ENCODE measurements at regions not wholly inside any gene's neighbourhood (a gene's known extent, or its start where the extent isn't known, plus 50 kb on each side); places are given as distances from the start of the nearest gene placed in this dataset.

DNA sequence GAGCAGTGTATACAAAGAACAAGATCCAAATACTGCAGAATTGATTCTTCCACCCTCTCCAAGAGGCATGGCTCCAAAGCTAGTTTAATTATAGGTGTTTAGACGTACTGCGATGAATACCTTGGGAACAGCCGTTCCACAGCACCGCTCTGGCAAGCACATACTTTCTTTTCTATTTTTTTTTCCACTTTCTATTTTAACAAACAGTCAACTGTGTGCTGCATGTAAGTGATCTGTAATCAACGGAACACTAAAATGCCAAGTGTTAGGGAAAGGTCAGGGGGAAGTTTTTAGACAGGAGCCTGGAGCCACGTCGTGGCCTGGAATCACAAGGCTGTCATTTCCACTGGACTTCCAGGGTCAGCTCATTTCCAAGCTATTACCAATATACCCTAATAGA is 486.4 kb upstream of the DAB1 start:
- Histone ChIP-seq H3K36me3 (ENCODE audit: control insufficient read depth in 2 of 2, insufficient read depth in 2 of 2, low read length in 1 of 2) (no peaks in the 10 kb centered on the region), H3K4me1 (ENCODE audit: control insufficient read depth in 2 of 2, insufficient read depth in 2 of 2, low read length in 1 of 2) (no peaks in the 10 kb centered on the region), H3K9me3 (ENCODE audit: control insufficient read depth in 2 of 2, insufficient read depth in 1 of 2, low read depth in 1 of 2, low read length in 1 of 2) (no peaks in the 10 kb centered on the region), H3K27ac (ENCODE audit: low read depth in 2 of 2, low read length in 1 of 2) (no peak overlapping the region), H3K27me3 (ENCODE audit: control insufficient read depth in 1 of 2, insufficient read depth in 2 of 2, low read length in 2 of 2) (no peaks in the 10 kb centered on the region), H3K4me3 (ENCODE audit: low read depth in 1 of 2, low read length in 2 of 2) (no peak overlapping the region)
- 74 to 84% methylated on average over 7 of the region's 7 CpGs for WGBS, 2 donors

DNA sequence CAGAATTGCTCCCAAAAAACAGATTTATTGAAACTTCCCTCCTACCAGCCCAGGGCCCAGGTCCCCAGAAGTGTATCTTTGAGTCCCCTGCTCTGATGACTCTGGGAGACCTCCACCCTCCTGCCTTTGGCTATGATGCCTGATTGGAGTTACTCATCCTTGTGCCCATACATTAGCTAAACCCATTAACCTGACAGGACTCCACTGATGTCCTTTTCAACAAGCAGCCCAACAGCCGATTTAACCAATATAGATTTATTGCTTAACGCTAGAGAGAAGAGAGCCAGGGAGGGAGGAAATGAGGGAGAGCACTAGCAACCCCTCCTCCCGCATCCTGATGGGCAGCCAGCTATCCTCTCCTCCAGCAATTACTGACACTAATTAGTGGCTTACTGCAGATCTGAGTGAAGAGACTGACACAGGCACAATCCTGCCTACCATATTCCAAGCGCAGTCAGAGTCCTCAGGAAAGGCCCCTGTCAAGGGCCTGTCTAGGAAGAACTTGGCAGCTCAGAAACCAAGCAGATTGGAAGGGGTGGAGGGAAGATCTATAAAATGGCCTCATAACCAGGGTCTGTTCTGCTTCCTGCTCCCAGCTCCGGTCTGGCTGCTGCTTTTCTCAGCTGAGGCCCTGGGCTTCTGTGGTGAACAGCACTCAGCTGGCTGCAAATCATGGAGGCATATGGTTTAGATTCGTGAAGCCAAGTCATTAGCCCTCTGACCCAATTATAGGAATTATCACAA is 484.5 kb upstream of the DAB1 start:
- WGBS, 2 donors, result 64 to 67% methylated on average over 6 of the region's 6 CpGs
- H3K9me3 ChIP-seq (ENCODE audit: control insufficient read depth in 2 of 2, insufficient read depth in 1 of 2, low read depth in 1 of 2, low read length in 1 of 2), result no peaks in the 10 kb centered on the region
- no peaks in the 10 kb centered on the region for H3K27me3 ChIP-seq (ENCODE audit: control insufficient read depth in 1 of 2, insufficient read depth in 2 of 2, low read length in 2 of 2)
- H3K4me1 ChIP-seq (ENCODE audit: control insufficient read depth in 2 of 2, insufficient read depth in 2 of 2, low read length in 1 of 2), result no peaks in the 10 kb centered on the region
- no peaks in the 10 kb centered on the region for H3K36me3 ChIP-seq (ENCODE audit: control insufficient read depth in 2 of 2, insufficient read depth in 2 of 2, low read length in 1 of 2)
- no peak overlapping the region for H3K27ac ChIP-seq (ENCODE audit: low read depth in 2 of 2, low read length in 1 of 2)
- H3K4me3 ChIP-seq (ENCODE audit: low read depth in 1 of 2, low read length in 2 of 2), result no peak overlapping the region

DNA sequence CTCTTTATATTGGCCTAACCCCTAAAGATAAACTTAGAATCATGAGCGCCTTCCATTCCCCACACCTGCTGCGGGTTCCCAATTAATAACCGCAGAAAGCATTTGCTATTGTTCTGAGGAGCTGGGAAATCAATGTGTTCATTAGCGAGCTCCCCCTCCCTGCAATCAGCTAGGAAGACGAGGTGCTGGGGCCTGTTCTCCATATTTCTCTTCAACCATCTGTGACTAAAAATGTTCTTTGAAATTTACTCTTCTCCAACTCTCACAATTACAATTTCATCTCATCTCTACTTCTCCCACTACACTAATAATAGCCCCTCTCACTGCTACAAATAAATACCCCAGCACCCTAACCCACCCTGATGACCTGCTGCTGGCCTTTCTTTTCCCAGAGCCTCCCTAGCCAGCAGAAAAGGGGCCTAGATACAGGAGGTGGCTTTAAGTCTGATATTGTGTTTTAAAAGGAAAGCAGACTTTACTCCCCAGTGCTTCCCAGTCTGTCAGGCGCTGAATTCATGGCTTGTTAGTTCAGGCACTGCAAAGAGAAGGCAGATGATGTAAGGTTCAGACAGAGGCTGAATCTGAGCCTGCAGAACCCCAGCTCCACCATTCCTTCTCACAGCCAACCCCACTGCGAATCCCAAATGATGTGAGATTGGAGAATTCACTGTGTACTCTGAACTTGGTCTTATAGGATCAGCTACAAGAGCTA is 477.5 kb upstream of the DAB1 start:
- H3K27ac ChIP-seq (ENCODE audit: low read depth in 2 of 2, low read length in 1 of 2), result no peak overlapping the region
- H3K36me3 ChIP-seq (ENCODE audit: control insufficient read depth in 2 of 2, insufficient read depth in 2 of 2, low read length in 1 of 2), result no peaks in the 10 kb centered on the region
- no peak overlapping the region for H3K4me3 ChIP-seq (ENCODE audit: low read depth in 1 of 2, low read length in 2 of 2)
- no peaks in the 10 kb centered on the region for H3K27me3 ChIP-seq (ENCODE audit: control insufficient read depth in 1 of 2, insufficient read depth in 2 of 2, low read length in 2 of 2)
- no peaks in the 10 kb centered on the region for H3K4me1 ChIP-seq (ENCODE audit: control insufficient read depth in 2 of 2, insufficient read depth in 2 of 2, low read length in 1 of 2)
- no peaks in the 10 kb centered on the region for H3K9me3 ChIP-seq (ENCODE audit: control insufficient read depth in 2 of 2, insufficient read depth in 1 of 2, low read depth in 1 of 2, low read length in 1 of 2)
- 76 to 85% methylated on average over 7 of the region's 7 CpGs for WGBS, 2 donors

DNA sequence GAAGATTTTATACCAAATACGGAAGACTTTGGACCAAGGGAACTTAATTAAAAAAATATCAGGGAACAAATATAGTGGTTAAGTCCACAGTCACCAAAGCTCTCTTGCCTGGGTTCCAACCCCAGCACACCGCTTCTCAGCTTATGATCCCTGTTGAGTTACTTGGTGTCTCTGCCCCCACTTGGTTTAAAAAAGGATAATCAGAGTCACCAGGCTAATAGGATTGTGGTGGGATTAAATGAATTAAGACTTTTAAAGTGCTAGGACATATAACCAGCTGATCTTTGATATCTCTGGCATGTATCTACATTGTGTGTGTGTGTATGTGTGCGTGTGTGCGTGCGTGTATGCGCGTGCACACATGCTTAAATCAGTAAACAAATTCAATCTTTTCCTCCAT is 474.7 kb upstream of the DAB1 start:
- Histone ChIP-seq H3K4me1 (ENCODE audit: control insufficient read depth in 2 of 2, insufficient read depth in 2 of 2, low read length in 1 of 2) (no peaks in the 10 kb centered on the region), H3K4me3 (ENCODE audit: low read depth in 1 of 2, low read length in 2 of 2) (no peak overlapping the region), H3K27ac (ENCODE audit: low read depth in 2 of 2, low read length in 1 of 2) (no peak overlapping the region), H3K9me3 (ENCODE audit: control insufficient read depth in 2 of 2, insufficient read depth in 1 of 2, low read depth in 1 of 2, low read length in 1 of 2) (peaks cover 0 to 2% of the 10 kb centered on the region in 2 donors), H3K27me3 (ENCODE audit: control insufficient read depth in 1 of 2, insufficient read depth in 2 of 2, low read length in 2 of 2) (no peaks in the 10 kb centered on the region), H3K36me3 (ENCODE audit: control insufficient read depth in 2 of 2, insufficient read depth in 2 of 2, low read length in 1 of 2) (no peaks in the 10 kb centered on the region)
- 83 to 93% methylated on average over 7 of the region's 7 CpGs for WGBS, 2 donors

DNA sequence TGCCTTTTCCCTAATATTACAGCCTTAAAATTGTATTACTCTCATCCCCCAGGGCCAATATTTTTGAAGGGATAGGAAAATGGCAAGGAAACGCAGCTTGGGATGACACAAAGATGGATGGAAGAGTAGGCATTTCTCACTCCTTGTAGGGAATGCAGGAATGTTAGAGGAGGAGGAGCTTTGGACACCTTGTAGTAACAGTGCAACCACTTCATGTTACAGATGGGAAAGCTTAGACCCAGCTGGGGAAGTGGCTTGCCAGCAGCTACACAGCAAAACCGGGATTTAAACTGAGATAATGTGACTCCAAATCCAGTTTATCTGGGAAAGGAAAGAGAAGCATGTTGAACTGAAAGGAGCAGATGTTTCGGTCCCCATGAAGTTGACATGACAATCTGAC is 473.7 kb upstream of the DAB1 start:
- H3K36me3 ChIP-seq (ENCODE audit: control insufficient read depth in 2 of 2, insufficient read depth in 2 of 2, low read length in 1 of 2), result no peaks in the 10 kb centered on the region
- peaks cover 0 to 2% of the 10 kb centered on the region in 2 donors for H3K9me3 ChIP-seq (ENCODE audit: control insufficient read depth in 2 of 2, insufficient read depth in 1 of 2, low read depth in 1 of 2, low read length in 1 of 2)
- H3K4me3 ChIP-seq (ENCODE audit: low read depth in 1 of 2, low read length in 2 of 2), result no peak overlapping the region
- 55 to 59% methylated on average over 3 of the region's 3 CpGs for WGBS, 2 donors
- no peaks in the 10 kb centered on the region for H3K27me3 ChIP-seq (ENCODE audit: control insufficient read depth in 1 of 2, insufficient read depth in 2 of 2, low read length in 2 of 2)
- H3K27ac ChIP-seq (ENCODE audit: low read depth in 2 of 2, low read length in 1 of 2), result no peak overlapping the region
- H3K4me1 ChIP-seq (ENCODE audit: control insufficient read depth in 2 of 2, insufficient read depth in 2 of 2, low read length in 1 of 2), result no peaks in the 10 kb centered on the region

DNA sequence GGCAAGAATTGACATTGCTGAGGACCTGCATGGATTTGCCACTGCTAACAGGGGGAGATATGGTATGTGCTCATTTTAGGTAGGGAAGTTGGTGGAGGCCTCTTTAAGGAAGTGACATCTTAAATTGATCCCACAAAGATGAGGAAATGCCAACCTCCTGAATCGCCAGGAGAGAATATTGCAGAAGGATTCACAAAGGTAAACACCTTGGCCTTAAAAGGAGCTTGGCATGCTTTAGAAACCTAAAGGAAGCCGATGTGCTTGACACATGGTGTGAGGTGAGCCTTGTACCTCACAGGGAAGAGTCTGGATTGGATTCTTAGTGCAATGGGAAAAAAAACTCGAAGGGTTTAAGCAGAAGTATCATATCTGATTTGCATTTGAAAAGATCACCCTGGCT is 470.5 kb upstream of the DAB1 start:
- no peaks in the 10 kb centered on the region for H3K27me3 ChIP-seq (ENCODE audit: control insufficient read depth in 1 of 2, insufficient read depth in 2 of 2, low read length in 2 of 2)
- no peaks in the 10 kb centered on the region for H3K36me3 ChIP-seq (ENCODE audit: control insufficient read depth in 2 of 2, insufficient read depth in 2 of 2, low read length in 1 of 2)
- H3K4me3 ChIP-seq (ENCODE audit: low read depth in 1 of 2, low read length in 2 of 2), result no peak overlapping the region
- H3K27ac ChIP-seq (ENCODE audit: low read depth in 2 of 2, low read length in 1 of 2), result no peak overlapping the region
- H3K9me3 ChIP-seq (ENCODE audit: control insufficient read depth in 2 of 2, insufficient read depth in 1 of 2, low read depth in 1 of 2, low read length in 1 of 2), result peaks cover 0 to 2% of the 10 kb centered on the region in 2 donors
- 34 to 39% methylated on average over 3 of the region's 3 CpGs for WGBS, 2 donors
- no peaks in the 10 kb centered on the region for H3K4me1 ChIP-seq (ENCODE audit: control insufficient read depth in 2 of 2, insufficient read depth in 2 of 2, low read length in 1 of 2)

DNA sequence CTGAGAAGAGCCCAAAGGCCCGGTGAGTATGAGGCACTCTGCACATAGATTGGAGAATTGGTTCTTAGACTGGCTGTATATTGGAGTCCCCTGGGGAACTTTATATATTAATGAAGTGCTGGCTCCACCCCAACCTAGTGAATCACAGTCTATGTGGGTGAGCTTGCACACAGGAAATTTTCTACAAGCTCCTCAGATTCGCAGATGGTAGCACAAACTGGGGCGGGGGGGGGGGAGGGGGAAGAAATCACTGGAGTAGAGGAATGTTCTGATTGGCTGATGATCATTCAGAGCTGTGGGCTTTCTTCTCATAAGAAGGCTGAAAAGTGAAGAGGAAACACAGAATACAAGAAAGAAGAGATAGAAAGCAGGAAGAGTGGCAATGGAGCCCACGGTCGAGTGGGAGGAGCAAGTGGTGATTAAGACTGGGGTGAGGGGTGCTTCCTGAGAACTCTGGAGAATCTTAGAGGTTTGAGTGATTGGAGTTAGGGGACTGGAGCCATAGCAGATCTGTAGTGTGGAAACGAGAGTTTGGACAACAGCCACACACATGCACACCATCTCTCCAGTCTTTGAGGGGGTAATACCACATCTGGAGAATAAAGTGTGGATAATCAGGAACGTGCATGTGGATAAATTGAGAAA is 465.9 kb upstream of the DAB1 start:
- no peaks in the 10 kb centered on the region for H3K4me1 ChIP-seq (ENCODE audit: control insufficient read depth in 2 of 2, insufficient read depth in 2 of 2, low read length in 1 of 2)
- H3K27me3 ChIP-seq (ENCODE audit: control insufficient read depth in 1 of 2, insufficient read depth in 2 of 2, low read length in 2 of 2), result no peaks in the 10 kb centered on the region
- H3K9me3 ChIP-seq (ENCODE audit: control insufficient read depth in 2 of 2, insufficient read depth in 1 of 2, low read depth in 1 of 2, low read length in 1 of 2), result no peaks in the 10 kb centered on the region
- 70 to 76% methylated on average over 7 of the region's 7 CpGs for whole genome bisulfite sequencing, 2 donors
- no peak overlapping the region for H3K27ac ChIP-seq (ENCODE audit: low read depth in 2 of 2, low read length in 1 of 2)
- H3K36me3 ChIP-seq (ENCODE audit: control insufficient read depth in 2 of 2, insufficient read depth in 2 of 2, low read length in 1 of 2), result no peaks in the 10 kb centered on the region
- no peak overlapping the region for H3K4me3 ChIP-seq (ENCODE audit: low read depth in 1 of 2, low read length in 2 of 2)

DNA sequence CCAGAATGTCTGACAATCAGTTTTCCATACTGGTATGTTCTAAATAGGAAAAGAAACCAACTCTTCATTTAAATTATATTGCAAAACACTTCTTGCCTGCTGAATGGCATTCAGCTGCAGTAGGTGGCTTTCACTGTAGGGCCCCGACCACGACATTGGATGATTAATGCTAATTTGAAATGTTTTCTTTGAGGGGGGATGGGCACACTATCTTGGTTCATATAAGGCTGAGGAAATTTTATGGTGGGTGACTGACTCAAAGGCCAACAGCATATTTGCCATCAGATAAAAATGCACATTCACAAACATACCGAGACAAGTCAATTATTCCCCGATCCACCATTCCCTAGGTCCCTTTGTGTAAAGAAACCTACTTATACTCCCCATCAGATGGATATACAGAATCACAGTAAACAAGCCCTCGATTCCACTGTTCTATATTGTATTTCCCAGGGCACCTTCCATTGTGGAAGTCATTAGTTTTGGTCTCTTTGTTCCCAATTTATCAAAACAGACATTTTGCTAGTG is 464.2 kb upstream of the DAB1 start:
- Histone ChIP-seq H3K36me3 (ENCODE audit: control insufficient read depth in 2 of 2, insufficient read depth in 2 of 2, low read length in 1 of 2) (no peaks in the 10 kb centered on the region), H3K27me3 (ENCODE audit: control insufficient read depth in 1 of 2, insufficient read depth in 2 of 2, low read length in 2 of 2) (no peaks in the 10 kb centered on the region), H3K4me3 (ENCODE audit: low read depth in 1 of 2, low read length in 2 of 2) (no peak overlapping the region), H3K4me1 (ENCODE audit: control insufficient read depth in 2 of 2, insufficient read depth in 2 of 2, low read length in 1 of 2) (no peaks in the 10 kb centered on the region), H3K27ac (ENCODE audit: low read depth in 2 of 2, low read length in 1 of 2) (no peak overlapping the region), H3K9me3 (ENCODE audit: control insufficient read depth in 2 of 2, insufficient read depth in 1 of 2, low read depth in 1 of 2, low read length in 1 of 2) (no peaks in the 10 kb centered on the region)
- WGBS, 2 donors, result 50 to 61% methylated on average over 5 of the region's 5 CpGs

DNA sequence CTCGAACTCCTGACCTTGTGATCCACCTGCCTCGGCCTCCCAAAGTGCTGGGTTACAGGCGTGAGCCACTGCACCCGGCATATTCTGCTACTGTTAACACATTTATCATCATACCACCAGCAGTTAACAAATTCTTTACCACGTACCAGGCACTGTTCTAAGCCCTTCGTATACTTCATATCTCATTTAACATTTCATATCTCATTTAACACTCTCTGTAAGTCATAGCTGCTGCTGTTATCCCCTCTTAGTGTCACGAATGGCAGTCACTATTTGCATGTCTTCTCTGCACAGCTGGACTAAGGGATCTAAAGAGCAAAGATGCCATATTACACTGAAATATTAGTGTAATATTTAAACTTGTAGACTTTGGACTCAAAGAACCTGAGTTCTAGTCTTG is 462.5 kb upstream of the DAB1 start:
- H3K9me3 ChIP-seq (ENCODE audit: control insufficient read depth in 2 of 2, insufficient read depth in 1 of 2, low read depth in 1 of 2, low read length in 1 of 2), result no peaks in the 10 kb centered on the region
- no peak overlapping the region for H3K4me3 ChIP-seq (ENCODE audit: low read depth in 1 of 2, low read length in 2 of 2)
- no peak overlapping the region for H3K27ac ChIP-seq (ENCODE audit: low read depth in 2 of 2, low read length in 1 of 2)
- H3K4me1 ChIP-seq (ENCODE audit: control insufficient read depth in 2 of 2, insufficient read depth in 2 of 2, low read length in 1 of 2), result no peaks in the 10 kb centered on the region
- 86 to 92% methylated on average over 7 of the region's 7 CpGs for WGBS, 2 donors
- H3K27me3 ChIP-seq (ENCODE audit: control insufficient read depth in 1 of 2, insufficient read depth in 2 of 2, low read length in 2 of 2), result no peaks in the 10 kb centered on the region
- H3K36me3 ChIP-seq (ENCODE audit: control insufficient read depth in 2 of 2, insufficient read depth in 2 of 2, low read length in 1 of 2), result no peaks in the 10 kb centered on the region

All from esophagus (tissue), 2 donors.